ENCODE measurements at regions not wholly inside any gene's neighbourhood (a gene's known extent, or its start where the extent isn't known, plus 50 kb on each side); places are given as distances from the start of the nearest gene placed in this dataset.

DNA sequence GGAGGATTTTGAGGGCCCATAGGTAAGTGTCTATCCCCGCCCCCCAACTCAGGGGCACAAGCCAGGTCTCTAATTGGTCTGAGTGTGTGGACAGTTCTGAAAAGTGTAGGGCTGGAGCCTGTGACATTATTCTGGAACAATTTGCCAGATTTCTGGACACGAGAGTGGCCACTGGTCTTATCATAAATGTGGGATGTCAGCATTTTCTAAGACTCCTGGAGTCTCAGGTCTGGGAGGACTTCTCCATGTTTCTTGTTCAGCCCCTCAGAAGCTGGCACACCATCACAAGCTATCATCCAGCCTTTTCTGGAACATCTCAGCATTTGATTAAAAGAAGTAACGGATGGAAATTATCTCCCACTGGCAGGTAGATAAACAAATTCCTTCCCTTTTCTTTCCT, 141.4 kb downstream of the SEC61B start:
- TF ChIP-seq ZBTB7A (IDR thresholded peaks at IDR 0.05; ENCODE audit: borderline replicate concordance, control insufficient read depth, low read depth, low read length) (no peak), RBM15 (IDR thresholded peaks at IDR 0.05; ENCODE audit: insufficient read depth, low read length) (no peak), MYC (IDR thresholded peaks at IDR 0.05; ENCODE audit: low read depth, low read length) (no peak), MYC (CRISPR knock-in tag; IDR thresholded peaks at IDR 0.05; ENCODE audit: borderline replicate concordance, low read depth) (no peak), NFE2 (IDR thresholded peaks at IDR 0.05; ENCODE audit: low read depth) (no peak)
